ENCODE measurements at regions not wholly inside any gene's neighbourhood (a gene's known extent, or its start where the extent isn't known, plus 50 kb on each side); places are given as distances from the start of the nearest gene placed in this dataset.
"Not testable (repeated sequence)": the region's sequence is repeated elsewhere in the genome, so short reads cannot be mapped to it uniquely, and the experiment has no call there.

- not testable (repeated sequence) for H3K27ac ChIP-seq (ENCODE audit: insufficient read depth, low read depth, low read length, poor library complexity, severe bottlenecking); H3K4me3 ChIP-seq (ENCODE audit: insufficient read depth, low read depth, low read length); H3K36me3 ChIP-seq (ENCODE audit: control insufficient read depth, insufficient read depth, low read length); H3K4me1 ChIP-seq (ENCODE audit: control insufficient read depth, insufficient read depth, low read length); H3K9me3 ChIP-seq (ENCODE audit: control insufficient read depth, low read length)
- peaks cover 27% of the 10 kb centered on the region for H3K27me3 ChIP-seq (ENCODE audit: control insufficient read depth, insufficient read depth, low read length, poor library complexity, severe bottlenecking)
- 92 to 94% methylated on average over 15 to 16 of the region's 17 CpGs for WGBS, 2 experiments
These were observed 2896.5 kb downstream of the RPIA start for GRCh38 chr2:91587908-91588535.

DNA sequence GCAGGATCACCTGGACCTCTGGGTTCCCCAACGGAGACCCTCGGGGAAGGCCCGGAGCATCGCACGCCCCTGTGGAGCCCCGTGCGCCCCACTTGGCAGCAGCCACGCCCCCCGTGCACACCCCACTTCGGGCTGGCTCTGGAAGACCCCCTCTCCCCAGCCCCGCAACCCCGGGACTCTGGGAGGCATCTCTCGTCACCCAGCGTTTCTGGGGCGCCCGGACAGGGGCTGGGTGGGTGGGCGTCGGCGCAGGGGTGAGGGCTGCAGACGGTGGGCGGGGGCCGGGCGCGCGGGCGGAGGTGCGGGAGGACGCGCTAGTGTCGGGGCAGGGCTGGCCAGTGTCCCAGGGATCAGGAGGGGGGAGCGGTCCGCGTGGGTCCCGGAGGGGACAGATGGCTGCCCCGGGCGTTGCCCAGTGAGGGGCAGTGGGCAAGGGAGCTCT is 2897.3 kb downstream of the RPIA start:
- H3K27ac ChIP-seq (ENCODE audit: insufficient read depth, low read depth, low read length, poor library complexity, severe bottlenecking); H3K9me3 ChIP-seq (ENCODE audit: control insufficient read depth, low read length); H3K36me3 ChIP-seq (ENCODE audit: control insufficient read depth, insufficient read depth, low read length); H3K4me1 ChIP-seq (ENCODE audit: control insufficient read depth, insufficient read depth, low read length); H3K4me3 ChIP-seq (ENCODE audit: insufficient read depth, low read depth, low read length): not testable (repeated sequence)
- 88% methylated on average over 36 of the region's 36 CpGs for WGBS, 2 experiments
- H3K27me3 ChIP-seq (ENCODE audit: control insufficient read depth, insufficient read depth, low read length, poor library complexity, severe bottlenecking), result peaks cover 27% of the 10 kb centered on the region

DNA sequence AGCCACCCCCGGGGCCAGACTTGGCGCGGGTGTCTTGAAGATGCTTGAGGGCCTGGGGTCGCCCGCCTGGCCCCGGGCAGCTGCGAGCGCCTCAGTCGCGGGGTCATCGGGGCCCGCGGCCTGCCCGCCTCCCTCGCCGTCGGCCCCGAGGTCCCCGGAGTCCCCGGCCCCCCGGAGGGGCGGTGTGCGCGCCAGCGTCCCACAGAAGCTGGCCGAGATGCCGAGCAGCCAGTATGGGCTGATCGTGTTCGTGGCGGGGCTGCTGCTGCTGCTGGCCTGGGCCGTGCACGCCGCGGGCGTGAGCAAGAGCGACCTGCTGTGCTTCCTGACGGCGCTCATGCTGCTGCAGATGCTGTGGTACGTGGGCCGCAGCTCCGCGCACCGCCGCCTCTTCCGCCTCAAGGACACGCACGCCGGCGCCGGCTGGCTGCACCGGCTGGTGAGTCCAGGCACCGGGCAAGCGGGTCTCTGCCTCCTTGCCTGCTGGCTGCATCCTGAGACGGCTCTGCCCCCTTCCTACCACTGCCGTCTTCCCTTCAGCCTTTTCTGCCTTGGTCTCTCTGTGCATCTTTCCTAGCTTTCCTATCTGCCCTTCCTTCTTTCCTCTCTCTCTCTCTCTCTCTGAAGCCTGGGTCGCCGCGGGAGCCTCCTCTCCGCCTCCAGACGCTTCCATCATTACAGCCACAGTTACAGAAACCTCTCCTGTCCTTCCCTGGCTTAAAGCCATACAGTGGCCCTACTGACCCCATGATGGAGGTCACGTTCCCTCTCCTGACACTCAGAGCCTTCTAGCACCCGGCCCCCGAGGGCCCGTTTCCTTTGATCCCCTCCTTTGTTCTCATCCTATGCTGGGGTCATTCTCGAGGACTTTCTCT is 2898.2 kb downstream of the RPIA start:
- H3K36me3 ChIP-seq (ENCODE audit: control insufficient read depth, insufficient read depth, low read length); H3K27ac ChIP-seq (ENCODE audit: insufficient read depth, low read depth, low read length, poor library complexity, severe bottlenecking); H3K4me1 ChIP-seq (ENCODE audit: control insufficient read depth, insufficient read depth, low read length); H3K4me3 ChIP-seq (ENCODE audit: insufficient read depth, low read depth, low read length); H3K9me3 ChIP-seq (ENCODE audit: control insufficient read depth, low read length): not testable (repeated sequence)
- H3K27me3 ChIP-seq (ENCODE audit: control insufficient read depth, insufficient read depth, low read length, poor library complexity, severe bottlenecking), result peaks cover 27% of the 10 kb centered on the region
- WGBS, 2 experiments, result 20 to 24% methylated on average over 60 to 61 of the region's 65 CpGs

DNA sequence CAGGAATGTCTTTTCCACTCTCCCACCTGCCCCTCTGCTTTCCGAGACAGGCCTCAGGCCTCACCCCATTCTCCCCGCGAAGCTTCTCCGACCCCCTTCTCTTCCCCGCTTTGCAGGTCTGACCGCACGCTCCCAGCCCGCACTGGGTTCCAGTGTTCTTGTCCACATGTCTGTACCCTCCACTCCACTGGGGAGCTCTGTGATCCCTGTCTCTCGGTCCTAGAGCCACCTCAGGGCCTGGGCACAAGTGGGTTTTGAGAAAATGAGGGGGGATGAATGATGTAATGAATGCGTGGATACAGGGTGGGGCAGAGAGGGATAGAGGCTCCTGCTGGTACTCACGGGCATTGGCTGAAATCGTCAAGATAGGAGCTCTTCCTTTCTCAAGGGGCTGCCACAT is 2898.9 kb downstream of the RPIA start:
- WGBS, 2 experiments, result 93 to 96% methylated on average over 8 to 9 of the region's 12 CpGs
- H3K4me1 ChIP-seq (ENCODE audit: control insufficient read depth, insufficient read depth, low read length); H3K36me3 ChIP-seq (ENCODE audit: control insufficient read depth, insufficient read depth, low read length); H3K9me3 ChIP-seq (ENCODE audit: control insufficient read depth, low read length); H3K27ac ChIP-seq (ENCODE audit: insufficient read depth, low read depth, low read length, poor library complexity, severe bottlenecking); H3K4me3 ChIP-seq (ENCODE audit: insufficient read depth, low read depth, low read length): not testable (repeated sequence)
- H3K27me3 ChIP-seq (ENCODE audit: control insufficient read depth, insufficient read depth, low read length, poor library complexity, severe bottlenecking), result peaks cover 27% of the 10 kb centered on the region

GRCh38 chr2:91591066-91591465 is 2899.6 kb downstream of the RPIA start:
- whole genome bisulfite sequencing, 2 experiments, result 78 to 86% methylated on average over 5 of the region's 6 CpGs
- H3K36me3 ChIP-seq (ENCODE audit: control insufficient read depth, insufficient read depth, low read length); H3K9me3 ChIP-seq (ENCODE audit: control insufficient read depth, low read length); H3K27ac ChIP-seq (ENCODE audit: insufficient read depth, low read depth, low read length, poor library complexity, severe bottlenecking); H3K4me3 ChIP-seq (ENCODE audit: insufficient read depth, low read depth, low read length); H3K4me1 ChIP-seq (ENCODE audit: control insufficient read depth, insufficient read depth, low read length): not testable (repeated sequence)
- peaks cover 27% of the 10 kb centered on the region for H3K27me3 ChIP-seq (ENCODE audit: control insufficient read depth, insufficient read depth, low read length, poor library complexity, severe bottlenecking)

GRCh38 chr2:91597436-91597835 is 2906.0 kb downstream of the RPIA start:
- not testable (repeated sequence) for H3K27ac ChIP-seq (ENCODE audit: insufficient read depth, low read depth, low read length, poor library complexity, severe bottlenecking); H3K36me3 ChIP-seq (ENCODE audit: control insufficient read depth, insufficient read depth, low read length); H3K9me3 ChIP-seq (ENCODE audit: control insufficient read depth, low read length); H3K4me1 ChIP-seq (ENCODE audit: control insufficient read depth, insufficient read depth, low read length); H3K4me3 ChIP-seq (ENCODE audit: insufficient read depth, low read depth, low read length); H3K27me3 ChIP-seq (ENCODE audit: control insufficient read depth, insufficient read depth, low read length, poor library complexity, severe bottlenecking)
- WGBS, 2 experiments, result 77 to 82% methylated on average over 5 to 6 of the region's 7 CpGs

DNA sequence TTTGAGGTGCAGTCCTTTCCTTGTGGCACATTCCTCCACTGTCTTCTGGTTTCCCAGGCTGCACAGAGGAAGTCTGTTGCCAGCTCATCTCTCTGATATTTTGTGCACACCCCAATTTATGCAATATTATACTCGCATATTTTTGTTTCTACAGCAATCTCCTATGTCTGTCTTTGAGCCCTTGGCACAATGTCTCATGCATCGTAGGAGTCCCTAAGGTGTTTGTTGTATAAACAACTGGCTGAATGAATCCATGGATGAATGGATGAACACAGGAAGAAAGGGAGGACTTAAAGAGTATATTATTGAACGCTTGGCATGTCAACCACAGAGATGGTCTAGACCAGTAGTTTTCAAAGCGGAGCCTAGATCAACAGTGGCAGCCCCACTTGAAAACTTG is 2907.0 kb downstream of the RPIA start:
- not testable (repeated sequence) for H3K9me3 ChIP-seq (ENCODE audit: control insufficient read depth, low read length); H3K27ac ChIP-seq (ENCODE audit: insufficient read depth, low read depth, low read length, poor library complexity, severe bottlenecking); H3K27me3 ChIP-seq (ENCODE audit: control insufficient read depth, insufficient read depth, low read length, poor library complexity, severe bottlenecking); H3K36me3 ChIP-seq (ENCODE audit: control insufficient read depth, insufficient read depth, low read length); H3K4me3 ChIP-seq (ENCODE audit: insufficient read depth, low read depth, low read length); H3K4me1 ChIP-seq (ENCODE audit: control insufficient read depth, insufficient read depth, low read length)
- 91 to 92% methylated on average over 4 of the region's 4 CpGs for WGBS, 2 experiments

- H3K36me3 ChIP-seq (ENCODE audit: control insufficient read depth, insufficient read depth, low read length); H3K9me3 ChIP-seq (ENCODE audit: control insufficient read depth, low read length); H3K4me3 ChIP-seq (ENCODE audit: insufficient read depth, low read depth, low read length); H3K27ac ChIP-seq (ENCODE audit: insufficient read depth, low read depth, low read length, poor library complexity, severe bottlenecking); H3K4me1 ChIP-seq (ENCODE audit: control insufficient read depth, insufficient read depth, low read length); H3K27me3 ChIP-seq (ENCODE audit: control insufficient read depth, insufficient read depth, low read length, poor library complexity, severe bottlenecking): not testable (repeated sequence)
- 87% methylated on average over 6 of the region's 6 CpGs for WGBS, 2 experiments
These were observed 2907.5 kb downstream of the RPIA start for GRCh38 chr2:91599000-91599399.

DNA sequence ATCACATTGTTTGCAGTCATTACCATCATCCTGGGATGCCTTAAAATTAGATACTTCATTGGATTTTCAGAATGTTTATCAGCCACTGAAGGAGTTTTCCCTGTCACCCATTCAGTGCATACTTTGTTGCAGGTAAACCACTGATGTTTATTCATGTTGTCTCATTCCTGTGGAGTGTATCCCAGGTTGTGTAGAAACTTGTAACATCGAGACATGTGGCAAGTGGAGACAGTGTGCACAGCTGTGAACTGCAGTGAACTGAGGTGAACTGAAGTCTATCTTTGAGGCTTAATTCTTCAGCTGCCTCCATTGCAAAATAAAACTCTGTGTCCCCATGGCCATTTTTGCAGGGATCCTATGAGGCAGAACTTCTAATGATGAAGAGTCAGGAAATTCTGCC is 2911.4 kb downstream of the RPIA start:
- not testable (repeated sequence) for H3K36me3 ChIP-seq (ENCODE audit: control insufficient read depth, insufficient read depth, low read length); H3K27ac ChIP-seq (ENCODE audit: insufficient read depth, low read depth, low read length, poor library complexity, severe bottlenecking); H3K9me3 ChIP-seq (ENCODE audit: control insufficient read depth, low read length); H3K27me3 ChIP-seq (ENCODE audit: control insufficient read depth, insufficient read depth, low read length, poor library complexity, severe bottlenecking); H3K4me3 ChIP-seq (ENCODE audit: insufficient read depth, low read depth, low read length); H3K4me1 ChIP-seq (ENCODE audit: control insufficient read depth, insufficient read depth, low read length)
- WGBS, 2 experiments, result 86 to 89% methylated on average over 1 of the region's 1 CpG

DNA sequence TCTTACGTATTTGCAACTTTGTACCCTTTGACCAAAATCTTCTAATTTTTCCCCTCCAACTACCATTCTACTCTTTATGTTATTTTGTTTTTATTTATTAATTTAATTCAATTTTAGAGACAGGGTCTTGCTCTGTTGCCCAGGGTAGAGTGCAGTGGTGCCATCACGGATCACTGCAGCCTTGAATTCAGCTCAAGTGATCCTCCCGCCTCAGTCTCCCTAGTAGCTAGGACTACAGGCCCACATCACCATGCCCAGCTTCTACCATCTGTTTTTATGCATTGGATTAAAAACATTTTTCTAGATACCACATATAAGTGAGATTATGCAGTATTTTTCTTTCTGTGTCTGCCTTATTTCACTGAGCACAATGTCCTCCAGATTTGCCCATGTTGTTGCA is 2912.5 kb downstream of the RPIA start:
- WGBS, 2 experiments, result 83 to 86% methylated on average over 2 of the region's 3 CpGs
- not testable (repeated sequence) for H3K4me3 ChIP-seq (ENCODE audit: insufficient read depth, low read depth, low read length); H3K4me1 ChIP-seq (ENCODE audit: control insufficient read depth, insufficient read depth, low read length); H3K27me3 ChIP-seq (ENCODE audit: control insufficient read depth, insufficient read depth, low read length, poor library complexity, severe bottlenecking); H3K27ac ChIP-seq (ENCODE audit: insufficient read depth, low read depth, low read length, poor library complexity, severe bottlenecking); H3K9me3 ChIP-seq (ENCODE audit: control insufficient read depth, low read length); H3K36me3 ChIP-seq (ENCODE audit: control insufficient read depth, insufficient read depth, low read length)

Data from ectodermal cell (in vitro differentiated cells).